Endothelial cell of umbilical vein (primary cell): ENCODE measurements at regions not wholly inside any gene's neighbourhood (a gene's known extent, or its start where the extent isn't known, plus 50 kb on each side); places are given as distances from the start of the nearest gene placed in this dataset.

Experiments
- BruUV-seq: library from RNA; stranded (reverse); fragments of 400-500 nt; replicated peaks from 2 replicates; lab custom pipeline; 2021; lab: Mats Ljungman, UMichigan
- CTCF ChIA-PET: fragments of 300-600, 350-600 bp; sonication (Branson Sonifier 250); formaldehyde crosslinking; loops from one replicate; lab custom pipeline; 2021; ENCODE audit warnings: antibody characterized with exemption, inconsistent platforms; lab: Charles Lee
- POLR2A ChIA-PET: fragments of 300-600, 350-600 bp; sonication (Branson Sonifier 250); formaldehyde crosslinking; loops from one replicate; lab custom pipeline; 2021; ENCODE audit warnings: antibody characterized with exemption, inconsistent platforms; lab: Charles Lee
- DNase-seq: peaks from one replicate; pipeline ENCODE4 v3.0.0-alpha.2; 2011; ENCODE audit warnings: low read depth, low spot score
- FAIRE-seq: peaks from 2 replicates; lab custom pipeline; 2011; peaks lifted over from hg19 to GRCh38; lab: Jason Lieb, UNC
- H2AFZ ChIP-seq: 2 replicates; pipeline ENCODE4 v1.6.0; 2012; ENCODE audit warnings: low read depth, low read length, control low read depth, inconsistent platforms
- H3K27ac ChIP-seq: 2 replicates; pipeline ENCODE4 v1.5.1; 2011; ENCODE audit warnings: low read depth, mild to moderate bottlenecking, control low read depth, low read length, moderate library complexity; ENCODE audit not compliant: insufficient read depth
- H3K27me3 ChIP-seq, 2 experiments: 2 replicates each; pipeline versions ENCODE4 v1.6.0 to v1.6.1; 2011; ENCODE audit warnings: low read length in 2 of 2, mixed read lengths in 1 of 2; ENCODE audit not compliant: control insufficient read depth in 2 of 2, insufficient read depth in 2 of 2
- H3K36me3 ChIP-seq, 2 experiments: 2 replicates in 1 of 2; 3 replicates in 1 of 2; pipeline ENCODE4 v1.5.1; 2011; ENCODE audit warnings: low read length in 2 of 2, mild to moderate bottlenecking in 1 of 2, moderate library complexity in 1 of 2; ENCODE audit not compliant: control insufficient read depth in 2 of 2, insufficient read depth in 2 of 2; ENCODE audit errors: extremely low read depth in 1 of 2
- H3K4me1 ChIP-seq: 3 replicates; pipeline ENCODE4 v1.5.1; 2011; ENCODE audit warnings: mild to moderate bottlenecking, low read length; ENCODE audit not compliant: control insufficient read depth, insufficient read depth; ENCODE audit errors: extremely low read depth
- H3K4me2 ChIP-seq: 2 replicates; pipeline ENCODE4 v1.6.1; 2011; ENCODE audit warnings: low read length, control low read depth, mixed read lengths; ENCODE audit not compliant: insufficient read depth
- H3K4me3 ChIP-seq, 3 experiments: fragments of 200-600 bp in 1 of 3; sonication (generic), shearing (Covaris generic) in 1 of 3; replicated peaks in 1 of 3; 2 replicates each; pipeline ENCODE4 v1.5.1; 2011 to 2016; ENCODE audit warnings: control low read depth in 3 of 3, low read length in 3 of 3, mild to moderate bottlenecking in 2 of 3, inconsistent platforms in 1 of 3, low read depth in 1 of 3, moderate library complexity in 1 of 3; ENCODE audit not compliant: insufficient read depth in 1 of 3
- H3K79me2 ChIP-seq: 2 replicates; pipeline ENCODE4 v1.6.0; 2012; ENCODE audit warnings: low read length, inconsistent platforms; ENCODE audit not compliant: control insufficient read depth, insufficient read depth
- H3K9ac ChIP-seq: replicated peaks from 2 replicates; pipeline ENCODE3; 2011; ENCODE audit warnings: low read length, control low read depth; ENCODE audit not compliant: insufficient read depth; ENCODE audit errors: extremely low read depth
- H3K9me1 ChIP-seq: replicated peaks from 3 replicates; pipeline ENCODE4 v1.6.0; 2011; ENCODE audit warnings: mild to moderate bottlenecking, low read length; ENCODE audit not compliant: control insufficient read depth, insufficient read depth; ENCODE audit errors: extremely low read depth
- H3K9me3 ChIP-seq: replicated peaks from 2 replicates; pipeline ENCODE4 v1.5.1; 2012; ENCODE audit warnings: low read length, inconsistent platforms; ENCODE audit not compliant: control insufficient read depth, insufficient read depth
- H4K20me1 ChIP-seq: replicated peaks from 2 replicates; pipeline ENCODE3; 2011; ENCODE audit warnings: mild to moderate bottlenecking, low read length; ENCODE audit not compliant: control insufficient read depth, insufficient read depth; ENCODE audit errors: extremely low read depth
- CTCF ChIP-seq, 2 donors: IDR thresholded peaks; 1 replicate in 1 of 2; 2 replicates in 1 of 2; pipeline ENCODE4 v1.5.1; 2011; ENCODE audit warnings: low read length in 2 of 2, mild to moderate bottlenecking in 2 of 2, moderate library complexity in 2 of 2, control low read depth in 1 of 2, inconsistent platforms in 1 of 2, low read depth in 1 of 2; ENCODE audit not compliant: insufficient read depth in 1 of 2; ENCODE audit errors: extremely low read depth in 1 of 2
- EZH2 ChIP-seq: IDR thresholded peaks from 2 replicates; pipeline ENCODE4 v1.6.1; 2012; ENCODE audit warnings: borderline replicate concordance, low read depth, mild to moderate bottlenecking, moderate library complexity, low read length, inconsistent platforms; ENCODE audit not compliant: severe bottlenecking
- FOS ChIP-seq: IDR thresholded peaks from 2 replicates; pipeline ENCODE4 v1.6.1; 2011; ENCODE audit warnings: mild to moderate bottlenecking, low read length, moderate library complexity, borderline replicate concordance; ENCODE audit not compliant: insufficient read depth
- GATA2 ChIP-seq: IDR thresholded peaks from 2 replicates; pipeline ENCODE4 v1.7.0; 2011; ENCODE audit warnings: low read depth, mild to moderate bottlenecking, moderate library complexity, mixed read lengths, low read length; ENCODE audit not compliant: insufficient read length, insufficient read depth
- JUN ChIP-seq: IDR thresholded peaks from 2 replicates; pipeline ENCODE4 v1.6.1; 2011; ENCODE audit warnings: borderline replicate concordance, low read depth; ENCODE audit not compliant: insufficient read length, insufficient read depth
- MAX ChIP-seq: IDR thresholded peaks from 2 replicates; pipeline ENCODE4 v1.6.1; 2011; ENCODE audit not compliant: insufficient read depth, insufficient read length
- MYC ChIP-seq: IDR thresholded peaks from one replicate; pipeline ENCODE4 v1.6.1; 2011; ENCODE audit warnings: mild to moderate bottlenecking, low read depth, low read length
- POLR2A ChIP-seq: IDR thresholded peaks from 2 replicates; pipeline ENCODE4 v1.6.1; 2012; ENCODE audit warnings: low read depth, mild to moderate bottlenecking, control low read depth, low read length
- POLR2AphosphoS5 ChIP-seq: IDR thresholded peaks from 2 replicates; pipeline ENCODE4 v1.6.1; 2012; ENCODE audit warnings: low read depth, mild to moderate bottlenecking, control low read depth, low read length, moderate library complexity; ENCODE audit not compliant: insufficient read depth
- dilution Hi-C: fragments of 300-500 bp; cut with MboI; formaldehyde crosslinking; loops from one replicate; pipeline ENCODE4 v1.15.0; 2019; ENCODE audit warnings: low sequenced_read_pairs; ENCODE audit not compliant: extremely low pct_ligation_motif_present
- intact Hi-C: fragments of 100-400 bp; cut with micrococcal nuclease; formaldehyde crosslinking; loops from one replicate; pipeline ENCODE4 v1.10.0; 2022

- no TSS peak for BruUV-seq
- CTCF ChIA-PET, result no interaction called here
- no peaks in the 10 kb centered on the region for H4K20me1 ChIP-seq
- dilution Hi-C loops, result no loop called here
- no peaks in the 10 kb centered on the region for H3K36me3 ChIP-seq
- no peak overlapping the region for H3K4me3 ChIP-seq
- POLR2A ChIA-PET, result no interaction called here
- H3K27me3 ChIP-seq, result no peaks in the 10 kb centered on the region
- no peak for DNase-seq
- H3K4me1 ChIP-seq, result no peaks in the 10 kb centered on the region
- H3K9ac ChIP-seq, result no peak overlapping the region
- H2AFZ ChIP-seq, result no peak overlapping the region
- no peaks in the 10 kb centered on the region for H3K9me1 ChIP-seq
- TF ChIP-seq GATA2 (no peak), CTCF (IDR thresholded peaks at IDR 0.05; ENCODE audit: extremely low read depth in 1 of 2, insufficient read depth in 1 of 2, low read depth in 1 of 2, low read length in 2 of 2) (no peak), JUN (no peak), FOS (no peak), EZH2 (no peak), POLR2A (no peak), MAX (no peak), POLR2AphosphoS5 (no peak), MYC (no peak)
- H3K4me2 ChIP-seq, result no peak overlapping the region
- H3K27ac ChIP-seq, result no peak overlapping the region
- H3K9me3 ChIP-seq, result no peaks in the 10 kb centered on the region
- FAIRE-seq, result no peak
- intact Hi-C loops, result no loop called here
- no peaks in the 10 kb centered on the region for H3K79me2 ChIP-seq
Observed at GRCh38 chr4:136946307-136946907, 585.9 kb downstream of the PCDH18 start.
